ENCODE measurements at regions not wholly inside any gene's neighbourhood (a gene's known extent, or its start where the extent isn't known, plus 50 kb on each side); places are given as distances from the start of the nearest gene placed in this dataset.

- no peak for TF ChIP-seq POLR2AphosphoS5 (IDR thresholded peaks at IDR 0.05)
- no peaks in the 10 kb centered on the region for H3K27me3 ChIP-seq
- no peaks in the 10 kb centered on the region for H3K4me1 ChIP-seq
- no peaks in the 10 kb centered on the region for H3K36me3 ChIP-seq
- no peak overlapping the region for H3K4me3 ChIP-seq
- no peak overlapping the region for H3K27ac ChIP-seq
- 91 to 93% methylated on average over 5 of the region's 5 CpGs for WGBS, 2 donors
- no peaks in the 10 kb centered on the region for H3K9me3 ChIP-seq
- no peak for DNase-seq
- intact Hi-C loops (cut with DNase I): no loop called here
These were observed 194.5 kb downstream of the RAD51AP2 start for GRCh38 chr2:17323697-17324096.

- intact Hi-C loops (cut with DNase I): no loop called here
- WGBS, 2 donors: 48 to 69% methylated on average over 2 of the region's 2 CpGs
- DNase-seq: no peak
- Histone ChIP-seq H3K27me3 (no peaks in the 10 kb centered on the region), H3K9me3 (no peaks in the 10 kb centered on the region), H3K4me1 (no peaks in the 10 kb centered on the region), H3K36me3 (no peaks in the 10 kb centered on the region), H3K4me3 (no peak overlapping the region), H3K27ac (no peak overlapping the region)
- no peak for TF ChIP-seq POLR2A (IDR thresholded peaks at IDR 0.05)
- TF ChIP-seq CTCF (IDR thresholded peaks at IDR 0.05): no peak
These were observed 195.8 kb downstream of the RAD51AP2 start for GRCh38 chr2:17322461-17322860.

GRCh38 chr2:17319090-17319489 is 199.2 kb downstream of the RAD51AP2 start:
- intact Hi-C loops (cut with DNase I): loop anchor here (1.0 kb wide), 1 partner anchor 8 kb away; no protein-coding TSS in a partner anchor
- Histone ChIP-seq H3K27ac (no peak overlapping the region), H3K4me3 (no peak overlapping the region), H3K36me3 (no peaks in the 10 kb centered on the region), H3K27me3 (no peaks in the 10 kb centered on the region), H3K9me3 (no peaks in the 10 kb centered on the region), H3K4me1 (no peaks in the 10 kb centered on the region)
- DNase-seq: no peak
- TF ChIP-seq POLR2AphosphoS5 (IDR thresholded peaks at IDR 0.05): no peak
- TF ChIP-seq CTCF (IDR thresholded peaks at IDR 0.05): no peak
- TF ChIP-seq POLR2A (IDR thresholded peaks at IDR 0.05): no peak
- TF ChIP-seq EP300 (IDR thresholded peaks at IDR 0.05): no peak

- H3K9me3 ChIP-seq: no peaks in the 10 kb centered on the region
- H3K36me3 ChIP-seq: no peaks in the 10 kb centered on the region
- no peaks in the 10 kb centered on the region for H3K27me3 ChIP-seq
- TF ChIP-seq CTCF (IDR thresholded peaks at IDR 0.05): no peak
- TF ChIP-seq POLR2AphosphoS5 (IDR thresholded peaks at IDR 0.05): no peak
- no peak for TF ChIP-seq EP300 (IDR thresholded peaks at IDR 0.05)
- no peak for TF ChIP-seq POLR2A (IDR thresholded peaks at IDR 0.05)
- DNase-seq: no peak
- no peak overlapping the region for H3K4me3 ChIP-seq
- WGBS, 2 donors: 46 to 53% methylated on average over 2 of the region's 2 CpGs
- H3K27ac ChIP-seq: no peak overlapping the region
- no peaks in the 10 kb centered on the region for H3K4me1 ChIP-seq
- intact Hi-C loops (cut with DNase I): no loop called here
These were observed 200.2 kb downstream of the RAD51AP2 start for GRCh38 chr2:17318013-17318412.

DNA sequence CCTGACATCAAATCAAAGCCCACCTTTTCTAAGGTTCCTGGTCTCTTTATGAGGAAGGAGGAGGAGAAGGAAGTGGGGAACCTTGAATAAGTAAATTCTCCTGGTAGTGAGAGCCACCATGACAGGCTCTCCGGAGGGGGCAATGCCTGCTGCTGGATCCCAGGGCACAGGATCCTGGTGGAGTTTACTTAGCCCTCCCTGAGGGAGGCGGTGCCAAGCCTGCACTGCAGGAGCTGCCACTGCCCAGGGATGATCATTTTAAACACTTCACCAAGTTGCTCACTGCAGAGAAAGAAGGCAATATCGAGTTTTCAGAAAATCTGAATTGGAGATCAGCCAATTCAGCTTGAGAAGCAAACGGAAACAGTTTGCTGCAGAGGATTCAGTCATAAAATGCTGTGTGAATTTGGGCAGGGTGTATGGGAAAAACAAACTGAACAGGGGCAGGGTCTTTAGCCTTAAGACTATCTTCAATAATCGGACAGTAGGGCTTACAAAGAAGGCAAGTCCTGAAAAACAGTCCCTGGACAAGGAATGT is 200.7 kb downstream of the RAD51AP2 start:
- H3K27ac ChIP-seq: no peak overlapping the region
- TF ChIP-seq POLR2AphosphoS5 (IDR thresholded peaks at IDR 0.05): no peak
- TF ChIP-seq CTCF (IDR thresholded peaks at IDR 0.05): no peak
- no peak for TF ChIP-seq POLR2A (IDR thresholded peaks at IDR 0.05)
- intact Hi-C loops (cut with DNase I): no loop called here

More for the DNA sequence above, 200.7 kb downstream of the RAD51AP2 start:
- no peak for DNase-seq
- H3K36me3 ChIP-seq: no peaks in the 10 kb centered on the region
- no peaks in the 10 kb centered on the region for H3K9me3 ChIP-seq
- H3K4me1 ChIP-seq: no peaks in the 10 kb centered on the region
- no peaks in the 10 kb centered on the region for H3K27me3 ChIP-seq
- no peak overlapping the region for H3K4me3 ChIP-seq
- WGBS, 2 donors: 32 to 40% methylated on average over 5 of the region's 5 CpGs

All from sigmoid colon (tissue), 6 donors.